ENCODE measurements at regions not wholly inside any gene's neighbourhood (a gene's known extent, or its start where the extent isn't known, plus 50 kb on each side); places are given as distances from the start of the nearest gene placed in this dataset.

DNA sequence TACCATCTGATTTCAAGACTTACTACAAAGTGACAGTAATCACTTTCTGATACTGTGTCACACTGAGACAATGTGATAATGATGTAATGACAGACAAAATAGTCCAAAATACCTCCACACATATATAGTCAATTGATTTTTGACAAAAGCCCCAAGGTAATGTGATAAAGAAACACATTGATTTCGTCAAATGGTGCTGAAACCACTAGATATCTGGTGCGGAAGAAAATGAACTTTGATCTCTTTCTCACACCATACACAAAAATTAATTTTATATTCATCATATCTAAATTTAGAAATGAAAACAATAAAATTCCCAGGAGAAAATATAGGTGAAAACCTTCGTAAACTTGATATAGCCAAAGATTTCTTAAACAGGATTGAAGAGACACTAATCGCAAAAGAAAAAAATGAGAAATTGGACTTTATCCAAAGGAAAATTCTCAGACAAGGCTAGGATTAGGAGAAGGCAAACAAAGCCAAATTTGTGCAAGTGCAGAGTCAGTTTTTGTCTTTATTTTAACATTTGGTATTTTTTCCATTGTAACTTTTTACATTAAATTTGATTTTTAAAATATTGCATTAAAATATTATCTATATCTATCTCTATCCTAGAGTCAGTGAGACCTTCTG lies 739.9 kb downstream of the DIAPH3 start:
- DNase-seq (ENCODE audit: low spot score), result no peak
- no peak overlapping the region for H3K27ac Mint-ChIP-seq (ENCODE audit: unreplicated experiment)
- no peak overlapping the region for H3K4me3 Mint-ChIP-seq (ENCODE audit: unreplicated experiment)
- H3K9me3 Mint-ChIP-seq (ENCODE audit: unreplicated experiment), result no peaks in the 10 kb centered on the region
- TF ChIP-seq, protein P1, sequence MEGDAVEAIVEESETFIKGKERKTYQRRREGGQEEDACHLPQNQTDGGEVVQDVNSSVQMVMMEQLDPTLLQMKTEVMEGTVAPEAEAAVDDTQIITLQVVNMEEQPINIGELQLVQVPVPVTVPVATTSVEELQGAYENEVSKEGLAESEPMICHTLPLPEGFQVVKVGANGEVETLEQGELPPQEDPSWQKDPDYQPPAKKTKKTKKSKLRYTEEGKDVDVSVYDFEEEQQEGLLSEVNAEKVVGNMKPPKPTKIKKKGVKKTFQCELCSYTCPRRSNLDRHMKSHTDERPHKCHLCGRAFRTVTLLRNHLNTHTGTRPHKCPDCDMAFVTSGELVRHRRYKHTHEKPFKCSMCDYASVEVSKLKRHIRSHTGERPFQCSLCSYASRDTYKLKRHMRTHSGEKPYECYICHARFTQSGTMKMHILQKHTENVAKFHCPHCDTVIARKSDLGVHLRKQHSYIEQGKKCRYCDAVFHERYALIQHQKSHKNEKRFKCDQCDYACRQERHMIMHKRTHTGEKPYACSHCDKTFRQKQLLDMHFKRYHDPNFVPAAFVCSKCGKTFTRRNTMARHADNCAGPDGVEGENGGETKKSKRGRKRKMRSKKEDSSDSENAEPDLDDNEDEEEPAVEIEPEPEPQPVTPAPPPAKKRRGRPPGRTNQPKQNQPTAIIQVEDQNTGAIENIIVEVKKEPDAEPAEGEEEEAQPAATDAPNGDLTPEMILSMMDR (IDR thresholded peaks at IDR 0.05; ENCODE audit: unreplicated experiment), result no peak
- no peaks in the 10 kb centered on the region for H3K4me1 Mint-ChIP-seq (ENCODE audit: unreplicated experiment)
- no peaks in the 10 kb centered on the region for H3K27me3 Mint-ChIP-seq (ENCODE audit: unreplicated experiment)
- H3K36me3 Mint-ChIP-seq (ENCODE audit: low read depth, unreplicated experiment), result no peaks in the 10 kb centered on the region

DNA sequence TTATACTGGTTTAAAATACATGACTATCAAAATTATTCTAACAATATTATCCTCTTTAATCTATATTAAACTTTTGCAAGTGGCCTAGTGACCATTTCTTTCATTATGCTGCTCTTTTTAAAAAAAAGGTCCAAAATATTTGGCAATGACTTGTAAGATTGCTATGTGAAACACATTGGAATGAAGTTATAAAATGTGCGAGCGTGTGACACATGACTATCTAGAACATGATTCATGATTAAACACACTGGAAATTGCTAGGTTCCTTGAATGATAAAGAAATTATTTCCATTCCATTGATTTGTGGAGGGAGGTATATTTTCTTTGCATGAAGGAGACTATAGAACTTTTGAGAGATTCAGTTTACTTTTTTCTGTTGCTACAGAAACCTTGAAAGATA lies 739.1 kb downstream of the DIAPH3 start:
- H3K27me3 Mint-ChIP-seq (ENCODE audit: unreplicated experiment), result no peaks in the 10 kb centered on the region
- no peak overlapping the region for H3K27ac Mint-ChIP-seq (ENCODE audit: unreplicated experiment)
- H3K36me3 Mint-ChIP-seq (ENCODE audit: low read depth, unreplicated experiment), result no peaks in the 10 kb centered on the region
- no peaks in the 10 kb centered on the region for H3K9me3 Mint-ChIP-seq (ENCODE audit: unreplicated experiment)
- TF ChIP-seq, protein P1 (IDR thresholded peaks at IDR 0.05; ENCODE audit: unreplicated experiment), result no peak
- H3K4me3 Mint-ChIP-seq (ENCODE audit: unreplicated experiment), result no peak overlapping the region
- no peak for DNase-seq (ENCODE audit: low spot score)
- no peaks in the 10 kb centered on the region for H3K4me1 Mint-ChIP-seq (ENCODE audit: unreplicated experiment)

DNA sequence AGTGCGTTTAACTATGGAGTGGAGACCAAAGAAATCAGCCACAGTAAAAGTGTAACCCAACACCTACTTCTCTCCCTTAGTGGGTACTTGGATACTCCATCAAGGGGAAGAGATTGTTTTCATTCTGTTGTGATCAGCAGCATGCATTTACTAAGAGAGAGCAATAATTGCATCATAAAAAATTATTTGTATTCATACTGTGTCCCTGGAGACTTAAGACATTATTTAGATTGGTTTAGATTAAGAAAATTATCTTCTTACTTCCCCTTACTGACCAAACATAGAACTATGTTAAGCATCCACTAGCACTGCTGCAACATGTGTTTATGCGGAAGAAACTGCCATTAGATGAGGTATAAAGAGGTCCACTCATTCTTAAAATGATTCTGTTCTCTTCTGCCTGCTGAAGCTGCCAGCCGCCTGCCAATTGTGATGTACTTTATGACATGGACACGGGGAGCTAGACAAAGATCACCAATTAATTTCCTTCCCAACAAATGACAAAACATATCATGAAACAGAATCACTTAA lies 738.5 kb downstream of the DIAPH3 start:
- Mint-ChIP-seq H3K4me1 (ENCODE audit: unreplicated experiment) (no peaks in the 10 kb centered on the region), H3K4me3 (ENCODE audit: unreplicated experiment) (no peak overlapping the region), H3K36me3 (ENCODE audit: low read depth, unreplicated experiment) (no peaks in the 10 kb centered on the region), H3K27ac (ENCODE audit: unreplicated experiment) (no peak overlapping the region), H3K9me3 (ENCODE audit: unreplicated experiment) (no peaks in the 10 kb centered on the region), H3K27me3 (ENCODE audit: unreplicated experiment) (no peaks in the 10 kb centered on the region)
- no peak for DNase-seq (ENCODE audit: low spot score)
- TF ChIP-seq, protein P1 (IDR thresholded peaks at IDR 0.05; ENCODE audit: unreplicated experiment), result no peak

DNA sequence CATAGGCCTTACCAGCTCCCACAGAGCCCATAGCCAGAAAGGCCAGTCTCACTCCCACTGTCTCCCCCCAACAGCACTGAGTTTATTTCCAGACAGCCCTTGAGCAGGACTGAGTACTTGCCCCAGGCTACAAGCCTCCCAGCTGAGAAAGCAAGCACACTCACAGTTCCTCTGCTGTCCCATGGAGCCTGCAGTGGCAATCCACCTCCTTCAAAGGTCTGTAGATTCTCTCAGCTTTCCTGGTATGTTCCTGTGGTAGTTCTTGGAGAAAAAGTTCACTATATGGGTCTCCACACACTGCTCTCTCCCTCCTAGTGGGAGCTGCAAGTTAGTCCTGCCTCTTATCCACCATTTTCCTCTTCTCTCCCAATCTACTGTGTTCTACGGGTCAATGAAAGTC lies 728.7 kb downstream of the DIAPH3 start:
- TF ChIP-seq, protein P1 (IDR thresholded peaks at IDR 0.05; ENCODE audit: unreplicated experiment), result no peak
- no peak for DNase-seq (ENCODE audit: low spot score)
- no peaks in the 10 kb centered on the region for H3K4me1 Mint-ChIP-seq (ENCODE audit: unreplicated experiment)
- no peaks in the 10 kb centered on the region for H3K36me3 Mint-ChIP-seq (ENCODE audit: low read depth, unreplicated experiment)
- no peak overlapping the region for H3K27ac Mint-ChIP-seq (ENCODE audit: unreplicated experiment)
- peaks cover 7% of the 10 kb centered on the region for H3K9me3 Mint-ChIP-seq (ENCODE audit: unreplicated experiment)
- no peak overlapping the region for H3K4me3 Mint-ChIP-seq (ENCODE audit: unreplicated experiment)
- peaks cover 5% of the 10 kb centered on the region for H3K27me3 Mint-ChIP-seq (ENCODE audit: unreplicated experiment)

DNA sequence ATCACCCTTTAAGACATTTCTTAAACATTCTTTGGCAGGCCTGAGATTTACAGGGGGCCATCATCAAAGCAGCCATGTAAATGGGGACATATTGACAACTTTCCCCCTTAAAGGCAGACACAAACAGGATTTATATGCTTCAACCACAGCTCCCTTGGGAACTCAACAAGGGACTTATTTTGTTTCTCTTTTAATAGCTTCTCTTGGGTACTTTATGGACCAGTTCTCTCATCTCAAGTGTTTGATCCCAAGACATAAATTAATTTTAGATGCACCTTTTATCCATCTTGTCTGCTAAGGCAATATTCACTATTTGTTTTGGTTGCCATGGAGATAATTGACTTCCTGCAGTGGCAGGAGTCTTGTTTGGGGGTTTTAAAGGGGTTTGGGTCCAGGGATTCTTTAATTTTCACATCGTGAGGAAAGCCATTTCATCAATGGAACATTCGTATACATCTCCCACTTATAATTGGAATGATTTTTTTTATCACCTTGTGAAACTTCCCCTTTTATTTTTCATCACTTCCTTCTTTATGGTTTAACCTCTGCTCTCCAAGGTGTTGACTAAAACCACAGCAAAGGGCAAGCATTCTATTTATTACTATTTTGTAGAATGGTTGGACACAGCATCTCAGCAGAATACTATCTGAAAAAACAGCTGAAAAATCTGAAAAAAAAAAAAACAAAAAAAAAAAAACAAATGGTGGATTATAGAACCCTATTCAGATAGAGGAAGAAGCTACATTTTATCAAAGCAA lies 726.0 kb downstream of the DIAPH3 start:
- H3K4me1 Mint-ChIP-seq (ENCODE audit: unreplicated experiment), result peaks cover 7% of the 10 kb centered on the region
- no peaks in the 10 kb centered on the region for H3K9me3 Mint-ChIP-seq (ENCODE audit: unreplicated experiment)
- no peaks in the 10 kb centered on the region for H3K36me3 Mint-ChIP-seq (ENCODE audit: low read depth, unreplicated experiment)
- TF ChIP-seq, protein P1 (IDR thresholded peaks at IDR 0.05; ENCODE audit: unreplicated experiment), result no peak
- DNase-seq (ENCODE audit: low spot score), result no peak
- peaks cover 5% of the 10 kb centered on the region for H3K27me3 Mint-ChIP-seq (ENCODE audit: unreplicated experiment)
- H3K4me3 Mint-ChIP-seq (ENCODE audit: unreplicated experiment), result no peak overlapping the region
- no peak overlapping the region for H3K27ac Mint-ChIP-seq (ENCODE audit: unreplicated experiment)

All from endothelial cell (in vitro differentiated cells).